Thymus (tissue), 11 donors: ENCODE measurements at regions not wholly inside any gene's neighbourhood (a gene's known extent, or its start where the extent isn't known, plus 50 kb on each side); places are given as distances from the start of the nearest gene placed in this dataset.

ENCODE experiments used
- DNase-seq, 9 donors: peaks; one replicate each; pipeline ENCODE4 v3.0.0-alpha.2; 2013; ENCODE audit warnings: low spot score in 9 of 9, low read depth in 6 of 9, missing footprints in 1 of 9
- H3K27ac ChIP-seq, 2 donors: one replicate each; pipeline ENCODE4 v1.5.1; 2013; ENCODE audit warnings: control low read depth in 1 of 2, low read depth in 1 of 2, low read length in 1 of 2, mild to moderate bottlenecking in 1 of 2, moderate library complexity in 1 of 2
- H3K27me3 ChIP-seq, 2 donors: one replicate each; pipeline ENCODE4 v1.5.1; 2013; ENCODE audit warnings: low read length in 1 of 2; ENCODE audit not compliant: control insufficient read depth in 2 of 2, insufficient read depth in 1 of 2
- H3K36me3 ChIP-seq, 2 donors: one replicate each; pipeline ENCODE4 v1.5.1; 2013; ENCODE audit warnings: low read length in 1 of 2, mild to moderate bottlenecking in 1 of 2, moderate library complexity in 1 of 2; ENCODE audit not compliant: control insufficient read depth in 2 of 2, insufficient read depth in 2 of 2
- H3K4me1 ChIP-seq, 2 donors: one replicate each; pipeline ENCODE4 v1.5.1; 2013; ENCODE audit warnings: low read length in 2 of 2; ENCODE audit not compliant: control insufficient read depth in 2 of 2, insufficient read depth in 2 of 2
- H3K4me3 ChIP-seq, 2 donors: one replicate each; pipeline ENCODE4 v1.5.1; 2013; ENCODE audit warnings: low read length in 2 of 2, control low read depth in 1 of 2, mild to moderate bottlenecking in 1 of 2
- H3K9me3 ChIP-seq, 2 donors: one replicate each; pipeline ENCODE4 v1.5.1; 2013; ENCODE audit warnings: low read length in 1 of 2, mild to moderate bottlenecking in 1 of 2; ENCODE audit not compliant: control insufficient read depth in 2 of 2, insufficient read depth in 1 of 2
- WGBS: extraction: QIAGEN DNeasy Blood & Tissue Kit; methylation state at CpG from one replicate; pipeline ENCODE4 v1.1.7; 2013; 5-methylcytosine and 5-hydroxymethylcytosine counted together
- donor health status: healthy.

- H3K4me3 ChIP-seq, result no peak overlapping the region
- no peaks in the 10 kb centered on the region for H3K27me3 ChIP-seq
- DNase-seq, result no peak
- H3K27ac ChIP-seq, result no peak overlapping the region
- H3K36me3 ChIP-seq, result no peaks in the 10 kb centered on the region
- H3K4me1 ChIP-seq, result no peaks in the 10 kb centered on the region
- no peaks in the 10 kb centered on the region for H3K9me3 ChIP-seq
- 84% methylated on average over 2 of the region's 2 CpGs for WGBS
Observed at GRCh38 chr6:82030301-82030700, 217.2 kb downstream of the IBTK start.

GRCh38 chr6:82025271-82025670 is 222.3 kb downstream of the IBTK start:
- H3K27me3 ChIP-seq, result no peaks in the 10 kb centered on the region
- H3K9me3 ChIP-seq, result no peaks in the 10 kb centered on the region
- no peak overlapping the region for H3K4me3 ChIP-seq
- H3K36me3 ChIP-seq, result no peaks in the 10 kb centered on the region
- no peak for DNase-seq
- WGBS, result 92% methylated on average over 1 of the region's 1 CpG
- no peak overlapping the region for H3K27ac ChIP-seq
- H3K4me1 ChIP-seq, result no peaks in the 10 kb centered on the region

GRCh38 chr6:82022614-82023129 is 224.9 kb downstream of the IBTK start:
- H3K9me3 ChIP-seq, result no peaks in the 10 kb centered on the region
- no peaks in the 10 kb centered on the region for H3K36me3 ChIP-seq
- 96% methylated on average over 2 of the region's 2 CpGs for WGBS
- no peaks in the 10 kb centered on the region for H3K27me3 ChIP-seq
- no peaks in the 10 kb centered on the region for H3K4me1 ChIP-seq
- no peak overlapping the region for H3K27ac ChIP-seq
- DNase-seq, result no peak
- no peak overlapping the region for H3K4me3 ChIP-seq

- H3K9me3 ChIP-seq, result no peaks in the 10 kb centered on the region
- H3K27ac ChIP-seq, result no peak overlapping the region
- DNase-seq, result no peak
- no peak overlapping the region for H3K4me3 ChIP-seq
- H3K27me3 ChIP-seq, result no peaks in the 10 kb centered on the region
- 95% methylated on average over 3 of the region's 3 CpGs for WGBS
- no peaks in the 10 kb centered on the region for H3K4me1 ChIP-seq
- H3K36me3 ChIP-seq, result no peaks in the 10 kb centered on the region
Observed at GRCh38 chr6:82017773-82018172, 229.8 kb downstream of the IBTK start.

DNA sequence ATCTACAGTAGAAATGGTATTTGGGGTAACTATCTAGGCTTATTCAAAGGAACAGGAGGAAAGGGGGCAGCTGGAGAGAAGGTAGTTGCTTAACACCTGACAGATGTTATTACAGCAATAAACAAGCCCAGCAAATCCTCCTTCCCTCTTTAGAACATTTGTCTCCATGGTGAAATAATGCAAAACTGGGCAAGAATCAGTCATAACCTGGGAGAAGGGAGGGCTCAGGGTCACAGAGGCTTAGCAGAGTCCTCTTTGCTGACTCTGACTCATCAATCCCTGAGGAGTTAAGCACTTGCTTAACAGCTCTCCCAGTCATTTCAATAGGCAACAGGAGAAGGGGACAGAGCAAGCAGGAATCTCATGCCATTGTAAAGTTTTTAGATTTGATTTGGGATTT is 230.3 kb downstream of the IBTK start:
- no peaks in the 10 kb centered on the region for H3K9me3 ChIP-seq
- no peaks in the 10 kb centered on the region for H3K4me1 ChIP-seq
- H3K36me3 ChIP-seq, result no peaks in the 10 kb centered on the region
- no peak overlapping the region for H3K4me3 ChIP-seq
- no peaks in the 10 kb centered on the region for H3K27me3 ChIP-seq
- H3K27ac ChIP-seq, result no peak overlapping the region
- DNase-seq, result no peak

GRCh38 chr6:82015526-82015925 is 232.0 kb downstream of the IBTK start:
- WGBS, result 94% methylated on average over 2 of the region's 2 CpGs
- DNase-seq, result no peak
- Histone ChIP-seq H3K4me1 (no peaks in the 10 kb centered on the region), H3K4me3 (no peak overlapping the region), H3K27ac (no peak overlapping the region), H3K9me3 (no peaks in the 10 kb centered on the region), H3K27me3 (no peaks in the 10 kb centered on the region), H3K36me3 (no peaks in the 10 kb centered on the region)

DNA sequence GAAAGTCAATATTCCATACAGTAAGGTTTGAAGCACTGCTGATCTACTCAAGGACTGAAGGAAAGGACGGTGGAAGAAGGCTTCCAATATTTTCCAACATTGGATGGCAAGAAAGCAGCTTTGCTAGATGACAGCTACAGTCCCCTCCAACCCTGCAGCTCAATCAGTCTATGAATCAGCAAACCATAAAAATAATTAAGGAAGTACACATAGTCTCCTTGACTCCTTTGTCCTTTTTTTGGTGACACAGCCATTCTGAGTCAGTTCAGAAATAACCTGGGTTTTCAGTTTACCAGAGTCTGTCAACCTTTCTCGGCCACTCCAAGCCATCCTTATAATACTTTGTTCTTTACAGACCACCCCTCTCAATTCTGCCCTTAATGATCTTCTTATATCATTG is 232.5 kb downstream of the IBTK start:
- Histone ChIP-seq H3K27me3 (no peaks in the 10 kb centered on the region), H3K9me3 (no peaks in the 10 kb centered on the region), H3K27ac (no peak overlapping the region), H3K4me3 (no peak overlapping the region), H3K36me3 (no peaks in the 10 kb centered on the region), H3K4me1 (no peaks in the 10 kb centered on the region)
- DNase-seq, result no peak
- 86% methylated on average over 2 of the region's 2 CpGs for WGBS

- H3K4me3 ChIP-seq, result no peak overlapping the region
- no peaks in the 10 kb centered on the region for H3K4me1 ChIP-seq
- no peaks in the 10 kb centered on the region for H3K27me3 ChIP-seq
- DNase-seq, result no peak
- H3K27ac ChIP-seq, result no peak overlapping the region
- H3K9me3 ChIP-seq, result no peaks in the 10 kb centered on the region
- no peaks in the 10 kb centered on the region for H3K36me3 ChIP-seq
- WGBS, result 98% methylated on average over 3 of the region's 3 CpGs
Observed at GRCh38 chr6:82013561-82014530, 233.7 kb downstream of the IBTK start.

DNA sequence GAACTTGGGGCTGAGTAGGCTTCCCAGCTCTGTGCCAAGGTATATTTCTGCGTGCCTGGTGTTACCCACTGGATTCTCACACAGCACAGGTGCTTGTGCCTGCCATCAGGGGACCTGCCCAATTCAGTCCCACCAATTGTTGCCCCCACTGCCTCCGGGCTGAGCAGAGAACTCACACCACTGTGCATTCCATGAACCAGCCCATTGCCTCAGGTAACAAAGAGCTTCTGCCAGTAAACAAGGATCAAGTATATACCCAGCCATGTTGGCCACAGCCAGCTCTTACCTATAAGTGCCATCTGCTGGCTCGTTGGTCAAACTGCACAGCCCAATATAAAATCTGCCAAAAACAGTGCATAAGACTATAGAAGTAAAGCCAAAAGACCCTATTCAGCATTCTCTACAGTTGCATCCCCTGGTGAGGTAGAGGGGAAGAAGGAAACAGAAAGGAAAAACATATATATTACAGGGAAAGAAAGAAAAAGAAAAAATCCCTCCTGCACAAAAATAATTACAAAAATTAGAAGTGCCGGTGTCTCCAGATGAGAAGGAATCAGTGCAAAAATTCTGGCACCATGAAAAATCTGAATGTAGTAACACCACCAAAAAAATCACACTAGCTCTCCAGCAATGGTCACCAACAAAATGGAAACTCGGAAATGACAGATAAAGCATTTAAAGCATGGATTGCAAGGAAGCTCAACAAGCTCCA is 241.4 kb downstream of the IBTK start:
- no peak overlapping the region for H3K27ac ChIP-seq
- 78% methylated on average over 5 of the region's 5 CpGs for WGBS
- H3K4me1 ChIP-seq, result no peaks in the 10 kb centered on the region
- no peaks in the 10 kb centered on the region for H3K27me3 ChIP-seq
- H3K9me3 ChIP-seq, result peaks cover 0 to 6% of the 10 kb centered on the region in 2 donors
- H3K36me3 ChIP-seq, result no peaks in the 10 kb centered on the region
- no peak for DNase-seq
- no peak overlapping the region for H3K4me3 ChIP-seq
